Fibroblast of pulmonary artery (primary cell): ENCODE measurements at regions not wholly inside any gene's neighbourhood (a gene's known extent, or its start where the extent isn't known, plus 50 kb on each side); places are given as distances from the start of the nearest gene placed in this dataset.
"Not testable (repeated sequence)": the region's sequence is repeated elsewhere in the genome, so short reads cannot be mapped to it uniquely, and the experiment has no call there.

ENCODE experiments used
- DNase-seq: peaks from one replicate; pipeline ENCODE4 v3.0.0-alpha.2; 2010; ENCODE audit warnings: low read depth
- H3K4me3 ChIP-seq: replicated peaks from 2 replicates; pipeline ENCODE4 v1.5.1; 2011; ENCODE audit warnings: low read depth, mild to moderate bottlenecking, control low read depth, low read length, moderate library complexity
- TF ChIP-seq, protein P1 (sequence below): IDR thresholded peaks from 2 replicates; pipeline ENCODE4 v1.5.1; 2011; ENCODE audit warnings: mild to moderate bottlenecking, control low read depth, low read length, inconsistent platforms; ENCODE audit errors: missing control alignments

DNA sequence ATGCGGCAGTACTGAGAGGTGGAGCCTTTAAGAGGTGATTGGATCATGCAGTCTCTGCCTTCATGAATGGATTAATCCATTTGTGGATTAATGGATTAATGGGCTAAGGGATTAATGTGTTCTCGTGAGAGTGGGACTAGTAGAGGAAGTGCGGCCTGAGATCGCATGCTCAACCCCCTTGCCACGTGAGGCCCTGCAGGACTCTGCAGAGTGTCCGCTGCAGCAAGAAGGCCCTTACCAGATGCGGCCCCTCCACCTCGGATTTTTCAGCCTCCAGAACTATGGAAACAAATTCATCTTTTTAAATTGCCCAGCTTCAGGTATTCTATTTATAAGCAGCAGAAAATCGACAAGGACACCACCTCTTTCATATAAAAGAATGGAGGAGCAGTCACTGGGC is 148.8 kb downstream of the TPRA1 start:
- DNase-seq: no peak
- TF ChIP-seq, protein P1, sequence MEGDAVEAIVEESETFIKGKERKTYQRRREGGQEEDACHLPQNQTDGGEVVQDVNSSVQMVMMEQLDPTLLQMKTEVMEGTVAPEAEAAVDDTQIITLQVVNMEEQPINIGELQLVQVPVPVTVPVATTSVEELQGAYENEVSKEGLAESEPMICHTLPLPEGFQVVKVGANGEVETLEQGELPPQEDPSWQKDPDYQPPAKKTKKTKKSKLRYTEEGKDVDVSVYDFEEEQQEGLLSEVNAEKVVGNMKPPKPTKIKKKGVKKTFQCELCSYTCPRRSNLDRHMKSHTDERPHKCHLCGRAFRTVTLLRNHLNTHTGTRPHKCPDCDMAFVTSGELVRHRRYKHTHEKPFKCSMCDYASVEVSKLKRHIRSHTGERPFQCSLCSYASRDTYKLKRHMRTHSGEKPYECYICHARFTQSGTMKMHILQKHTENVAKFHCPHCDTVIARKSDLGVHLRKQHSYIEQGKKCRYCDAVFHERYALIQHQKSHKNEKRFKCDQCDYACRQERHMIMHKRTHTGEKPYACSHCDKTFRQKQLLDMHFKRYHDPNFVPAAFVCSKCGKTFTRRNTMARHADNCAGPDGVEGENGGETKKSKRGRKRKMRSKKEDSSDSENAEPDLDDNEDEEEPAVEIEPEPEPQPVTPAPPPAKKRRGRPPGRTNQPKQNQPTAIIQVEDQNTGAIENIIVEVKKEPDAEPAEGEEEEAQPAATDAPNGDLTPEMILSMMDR: no peak
- H3K4me3 ChIP-seq: no peak overlapping the region

- DNase-seq: no peak
- H3K4me3 ChIP-seq: no peak overlapping the region
- TF ChIP-seq, protein P1: no peak
Measured at GRCh38 chr3:127440384-127440783, 150.1 kb downstream of the TPRA1 start.

DNA sequence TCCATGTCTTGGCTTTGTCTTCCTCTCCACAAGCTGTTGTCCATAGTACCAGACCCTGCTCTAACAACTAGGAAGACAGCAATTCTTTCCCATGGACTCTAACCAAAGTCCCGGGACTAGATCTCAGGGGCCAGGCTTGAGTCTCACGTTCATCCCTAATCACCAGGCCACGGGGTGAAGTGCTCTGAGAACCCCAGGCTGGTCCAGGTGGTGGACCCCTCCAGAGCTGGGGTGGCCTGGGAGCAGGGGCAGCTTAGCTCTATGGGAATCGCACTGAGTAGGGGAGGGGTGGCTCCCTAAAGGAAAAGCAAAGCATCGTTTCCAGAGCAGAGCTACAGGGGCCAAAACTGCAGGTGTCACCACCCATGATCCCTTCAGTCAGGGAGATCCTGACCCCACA is 150.9 kb downstream of the TPRA1 start:
- DNase-seq: no peak
- TF ChIP-seq, protein P1: no peak

DNA sequence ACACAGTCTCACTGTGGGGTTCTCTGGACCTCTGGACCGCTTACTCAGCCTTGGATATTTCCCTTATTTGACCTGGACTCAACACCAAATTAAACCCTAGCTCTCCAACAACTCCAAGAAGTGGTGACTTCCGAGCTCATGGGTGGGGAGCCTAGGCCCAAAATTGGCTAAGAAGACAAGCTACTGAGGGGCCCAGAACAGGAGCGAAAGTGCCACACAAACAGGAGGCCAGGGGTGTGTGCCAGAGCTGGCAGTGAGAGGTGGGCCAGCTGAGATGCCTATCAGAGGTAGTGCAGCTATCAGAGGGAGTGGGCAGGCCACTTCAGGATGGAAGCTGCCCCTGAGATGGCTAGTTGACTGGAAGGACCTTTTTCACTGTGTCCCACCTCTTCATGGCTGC is 151.1 kb upstream of the PRR20G start:
- no peak for DNase-seq
- H3K4me3 ChIP-seq: no peak overlapping the region
- TF ChIP-seq, protein P1: no peak

More for the DNA sequence above, 150.9 kb downstream of the TPRA1 start:
- H3K4me3 ChIP-seq: no peak overlapping the region

DNA sequence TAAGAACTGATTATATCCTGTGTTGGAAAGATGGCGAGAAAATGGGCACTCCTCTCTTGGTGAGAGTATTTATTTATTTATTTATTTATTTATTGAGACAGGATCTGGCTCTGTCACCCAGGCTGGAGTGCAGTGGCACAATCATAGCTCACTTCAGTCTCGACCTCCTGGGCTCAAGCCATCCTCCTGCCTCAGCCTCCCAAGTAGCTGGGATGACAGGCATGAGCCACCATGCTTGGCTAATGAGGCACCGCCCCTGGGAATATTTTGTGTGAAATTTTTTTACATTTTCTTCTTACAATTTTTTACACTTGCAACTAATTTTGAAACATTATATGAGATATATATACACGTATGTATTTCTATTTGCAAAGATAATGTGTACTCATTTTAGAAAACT is 150.5 kb upstream of the PRR20G start:
- no peak overlapping the region for H3K4me3 ChIP-seq
- TF ChIP-seq, protein P1: no peak
- no peak for DNase-seq

GRCh38 chr3:127435299-127435698 is 147.5 kb upstream of the PRR20G start:
- H3K4me3 ChIP-seq, DNase-seq: not testable (repeated sequence)

DNA sequence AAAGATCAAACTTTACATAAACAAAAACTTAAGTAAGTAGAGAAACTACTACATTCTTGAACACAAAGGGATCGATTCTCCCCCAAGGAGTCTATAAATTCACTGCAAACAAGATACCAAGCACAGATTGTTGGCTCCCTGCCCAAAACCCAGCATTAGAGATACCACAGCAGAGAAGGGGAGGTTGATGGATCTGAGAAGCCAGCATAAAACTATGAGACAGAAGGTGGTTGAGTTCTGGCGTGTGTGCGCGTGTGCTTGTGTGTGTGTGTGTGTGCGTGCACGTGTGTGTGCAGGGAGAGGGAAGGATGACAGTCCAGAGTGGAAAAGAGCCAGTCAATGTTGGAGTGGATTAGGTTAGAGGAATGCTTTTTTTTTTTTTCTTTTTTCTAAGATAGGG is 143.2 kb upstream of the PRR20G start:
- DNase-seq: no peak
- no peak overlapping the region for H3K4me3 ChIP-seq
- TF ChIP-seq, protein P1: no peak
